H1 (cell line): ENCODE measurements at regions not wholly inside any gene's neighbourhood (a gene's known extent, or its start where the extent isn't known, plus 50 kb on each side); places are given as distances from the start of the nearest gene placed in this dataset.

Experiments
- CTCF ChIP-seq, 3 experiments: IDR thresholded peaks; 1 replicate in 2 of 3; 2 replicates in 1 of 3; pipeline versions ENCODE4 v1.5.1 to v1.6.1; 2011; ENCODE audit warnings: low read length in 3 of 3, mild to moderate bottlenecking in 3 of 3, inconsistent platforms in 2 of 3, low read depth in 1 of 3, moderate library complexity in 1 of 3; ENCODE audit not compliant: insufficient read depth in 1 of 3; ENCODE audit errors: control extremely low read depth in 1 of 3
- HDAC6 ChIP-seq: IDR thresholded peaks from one replicate; pipeline ENCODE4 v1.7.1; 2012; ENCODE audit warnings: low read depth, mild to moderate bottlenecking, inconsistent platforms, low read length, moderate library complexity
- POLR2A ChIP-seq, 2 experiments: IDR thresholded peaks; 1 replicate in 1 of 2; 2 replicates in 1 of 2; pipeline ENCODE4 v1.6.1; 2011; ENCODE audit warnings: low read depth in 2 of 2, low read length in 2 of 2, mild to moderate bottlenecking in 2 of 2; ENCODE audit errors: control extremely low read depth in 1 of 2
- RNF2 ChIP-seq: fragments of 200-900, 300-1000 bp; sonication (generic); IDR thresholded peaks from 2 replicates; pipeline ENCODE4 v1.7.1; 2016; ENCODE audit warnings: borderline replicate concordance, low read depth, mild to moderate bottlenecking, antibody characterized with exemption, low read length; ENCODE audit not compliant: poor library complexity, severe bottlenecking; ENCODE audit errors: missing control alignments

GRCh38 chr1:5312293-5312674, 657.9 kb downstream of the AJAP1 start:
- TF ChIP-seq HDAC6 = no peak
- no peak for TF ChIP-seq POLR2A (IDR thresholded peaks at IDR 0.05; ENCODE audit: control extremely low read depth in 1 of 2, low read depth in 2 of 2, low read length in 2 of 2)
- no peak for TF ChIP-seq CTCF (IDR thresholded peaks at IDR 0.05; ENCODE audit: control extremely low read depth in 1 of 3, insufficient read depth in 1 of 3, low read depth in 1 of 3, low read length in 3 of 3)
- no peak for TF ChIP-seq RNF2
